ENCODE measurements at regions not wholly inside any gene's neighbourhood (a gene's known extent, or its start where the extent isn't known, plus 50 kb on each side); places are given as distances from the start of the nearest gene placed in this dataset.

- TF ChIP-seq CTCF (IDR thresholded peaks at IDR 0.05) (no peak), POLR2A (IDR thresholded peaks at IDR 0.05) (no peak), EP300 (IDR thresholded peaks at IDR 0.05) (no peak)
These were observed 427.5 kb upstream of the HSF2 start for GRCh38 chr6:121971931-121972335.

All from tibial nerve (tissue), 4 donors.